ENCODE measurements at regions not wholly inside any gene's neighbourhood (a gene's known extent, or its start where the extent isn't known, plus 50 kb on each side); places are given as distances from the start of the nearest gene placed in this dataset.

GRCh38 chr16:58923094-58923493 is 189.0 kb upstream of the GOT2 start:
- H3K36me3 ChIP-seq: no peaks in the 10 kb centered on the region
- no peak for DNase-seq (ENCODE audit: low spot score)
- H3K27me3 ChIP-seq: no peaks in the 10 kb centered on the region

GRCh38 chr16:58913456-58913855 is 179.3 kb upstream of the GOT2 start:
- Histone ChIP-seq H3K27me3 (no peaks in the 10 kb centered on the region), H3K4me3 (no peak overlapping the region), H3K9me3 (no peaks in the 10 kb centered on the region), H3K36me3 (no peaks in the 10 kb centered on the region), H3K27ac (no peak overlapping the region), H3K4me1 (no peaks in the 10 kb centered on the region)
- TF ChIP-seq, protein P1, sequence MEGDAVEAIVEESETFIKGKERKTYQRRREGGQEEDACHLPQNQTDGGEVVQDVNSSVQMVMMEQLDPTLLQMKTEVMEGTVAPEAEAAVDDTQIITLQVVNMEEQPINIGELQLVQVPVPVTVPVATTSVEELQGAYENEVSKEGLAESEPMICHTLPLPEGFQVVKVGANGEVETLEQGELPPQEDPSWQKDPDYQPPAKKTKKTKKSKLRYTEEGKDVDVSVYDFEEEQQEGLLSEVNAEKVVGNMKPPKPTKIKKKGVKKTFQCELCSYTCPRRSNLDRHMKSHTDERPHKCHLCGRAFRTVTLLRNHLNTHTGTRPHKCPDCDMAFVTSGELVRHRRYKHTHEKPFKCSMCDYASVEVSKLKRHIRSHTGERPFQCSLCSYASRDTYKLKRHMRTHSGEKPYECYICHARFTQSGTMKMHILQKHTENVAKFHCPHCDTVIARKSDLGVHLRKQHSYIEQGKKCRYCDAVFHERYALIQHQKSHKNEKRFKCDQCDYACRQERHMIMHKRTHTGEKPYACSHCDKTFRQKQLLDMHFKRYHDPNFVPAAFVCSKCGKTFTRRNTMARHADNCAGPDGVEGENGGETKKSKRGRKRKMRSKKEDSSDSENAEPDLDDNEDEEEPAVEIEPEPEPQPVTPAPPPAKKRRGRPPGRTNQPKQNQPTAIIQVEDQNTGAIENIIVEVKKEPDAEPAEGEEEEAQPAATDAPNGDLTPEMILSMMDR (IDR thresholded peaks at IDR 0.05): no peak
- DNase-seq (ENCODE audit: low spot score): no peak

More at GRCh38 chr16:58923094-58923493, 189.0 kb upstream of the GOT2 start:
- Histone ChIP-seq H3K27ac (no peak overlapping the region), H3K4me3 (no peak overlapping the region), H3K4me1 (no peaks in the 10 kb centered on the region), H3K9me3 (no peaks in the 10 kb centered on the region)
- TF ChIP-seq, protein P1 (IDR thresholded peaks at IDR 0.05): no peak

DNA sequence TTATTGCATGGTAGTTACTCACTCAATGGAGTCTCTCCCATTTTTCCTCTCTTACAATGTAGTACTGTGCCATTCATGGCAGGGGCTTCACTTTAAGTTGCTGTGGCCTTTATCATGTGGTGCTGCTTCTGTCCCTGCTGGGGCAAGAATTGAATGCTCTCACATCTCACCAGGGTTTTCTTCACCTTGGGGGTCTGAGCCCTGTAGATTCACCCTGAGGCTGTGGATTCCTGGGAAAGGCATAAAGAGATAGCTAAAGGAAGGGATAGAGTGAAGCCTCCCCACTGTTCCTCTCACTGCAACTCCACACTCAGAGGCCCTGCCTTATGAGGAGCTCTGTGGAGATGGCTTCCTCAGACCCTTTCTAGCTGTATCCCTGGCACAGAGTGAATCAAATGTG is 178.5 kb upstream of the GOT2 start:
- Histone ChIP-seq H3K36me3 (no peaks in the 10 kb centered on the region), H3K27me3 (no peaks in the 10 kb centered on the region), H3K9me3 (no peaks in the 10 kb centered on the region), H3K4me1 (no peaks in the 10 kb centered on the region), H3K4me3 (no peak overlapping the region), H3K27ac (no peak overlapping the region)
- TF ChIP-seq, protein P1 (IDR thresholded peaks at IDR 0.05): no peak
- no peak for DNase-seq (ENCODE audit: low spot score)

- TF ChIP-seq, protein P1 (IDR thresholded peaks at IDR 0.05): no peak
- Histone ChIP-seq H3K9me3 (no peaks in the 10 kb centered on the region), H3K36me3 (no peaks in the 10 kb centered on the region), H3K27ac (no peak overlapping the region), H3K4me3 (no peak overlapping the region), H3K27me3 (no peaks in the 10 kb centered on the region), H3K4me1 (no peaks in the 10 kb centered on the region)
- DNase-seq (ENCODE audit: low spot score): no peak
Observed at GRCh38 chr16:58906981-58907715, 173.0 kb upstream of the GOT2 start.

DNA sequence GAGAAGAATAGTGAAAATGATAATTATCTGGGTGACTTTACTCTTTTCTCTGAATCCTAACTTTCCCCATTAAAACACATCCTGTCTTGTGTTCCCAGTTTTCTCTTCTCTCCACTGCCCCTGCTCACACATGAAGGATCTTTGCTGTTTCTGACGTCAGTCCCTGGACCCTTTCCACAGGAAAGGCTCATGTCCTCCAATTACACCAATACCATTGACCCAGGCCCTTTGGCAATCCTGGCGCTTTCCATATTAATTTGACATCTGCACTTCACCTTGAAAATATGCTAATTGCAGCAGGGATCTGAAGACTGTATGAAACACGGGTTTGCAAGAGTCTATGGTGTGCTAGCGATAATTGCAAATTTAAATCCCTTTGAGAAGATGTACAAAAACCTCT is 170.2 kb upstream of the GOT2 start:
- DNase-seq (ENCODE audit: low spot score): no peak
- Histone ChIP-seq H3K4me3 (no peak overlapping the region), H3K27me3 (no peaks in the 10 kb centered on the region)

More for the DNA sequence above, 170.2 kb upstream of the GOT2 start:
- Histone ChIP-seq H3K36me3 (no peaks in the 10 kb centered on the region), H3K4me1 (no peaks in the 10 kb centered on the region), H3K27ac (no peak overlapping the region), H3K9me3 (no peaks in the 10 kb centered on the region)
- TF ChIP-seq, protein P1 (IDR thresholded peaks at IDR 0.05): no peak
